ENCODE measurements at regions not wholly inside any gene's neighbourhood (a gene's known extent, or its start where the extent isn't known, plus 50 kb on each side); places are given as distances from the start of the nearest gene placed in this dataset.
"Not testable (repeated sequence)": the region's sequence is repeated elsewhere in the genome, so short reads cannot be mapped to it uniquely, and the experiment has no call there.

GRCh38 chr5:82586661-82587310 lies 308.6 kb upstream of the RPS23 start:
- no peak overlapping the region for H3K27ac Mint-ChIP-seq

GRCh38 chr5:82586181-82586580 lies 308.0 kb upstream of the RPS23 start:
- Mint-ChIP-seq H3K9me3 (peaks cover 26% of the 10 kb centered on the region), H3K36me3 (no peaks in the 10 kb centered on the region), H3K27ac (no peak overlapping the region), H3K27me3 (no peaks in the 10 kb centered on the region), H3K4me3 (no peak overlapping the region), H3K4me1 (ENCODE audit: unreplicated experiment) (peaks cover 15% of the 10 kb centered on the region)
- no peak for TF ChIP-seq CTCF (conservative IDR thresholded peaks at IDR 0.05)
- no peak for DNase-seq (ENCODE audit: extremely low spot score, unreplicated experiment)

More at GRCh38 chr5:82586661-82587310, 308.6 kb upstream of the RPS23 start:
- no peak for TF ChIP-seq CTCF (conservative IDR thresholded peaks at IDR 0.05)
- H3K4me3 Mint-ChIP-seq, result no peak overlapping the region
- H3K36me3 Mint-ChIP-seq, result no peaks in the 10 kb centered on the region
- H3K4me1 Mint-ChIP-seq (ENCODE audit: unreplicated experiment), result peaks cover 15% of the 10 kb centered on the region
- H3K9me3 Mint-ChIP-seq, result peaks cover 22% of the 10 kb centered on the region
- no peak for DNase-seq (ENCODE audit: extremely low spot score, unreplicated experiment)
- no peaks in the 10 kb centered on the region for H3K27me3 Mint-ChIP-seq

GRCh38 chr5:82584631-82585030 lies 306.5 kb upstream of the RPS23 start:
- no peak for DNase-seq (ENCODE audit: extremely low spot score, unreplicated experiment)
- Mint-ChIP-seq H3K9me3 (peaks cover 23% of the 10 kb centered on the region), H3K27ac (no peak overlapping the region), H3K4me3 (no peak overlapping the region), H3K4me1 (ENCODE audit: unreplicated experiment) (peaks cover 15% of the 10 kb centered on the region), H3K27me3 (no peaks in the 10 kb centered on the region), H3K36me3 (no peaks in the 10 kb centered on the region)
- no peak for TF ChIP-seq CTCF (conservative IDR thresholded peaks at IDR 0.05)

GRCh38 chr5:82583331-82583730 lies 305.2 kb upstream of the RPS23 start:
- H3K27me3 Mint-ChIP-seq; DNase-seq (ENCODE audit: extremely low spot score, unreplicated experiment); H3K4me3 Mint-ChIP-seq; H3K27ac Mint-ChIP-seq; H3K36me3 Mint-ChIP-seq: not testable (repeated sequence)
- H3K9me3 Mint-ChIP-seq, result peaks cover 23% of the 10 kb centered on the region
- H3K4me1 Mint-ChIP-seq (ENCODE audit: unreplicated experiment), result peaks cover 15% of the 10 kb centered on the region

GRCh38 chr5:82564963-82565362 lies 286.8 kb upstream of the RPS23 start:
- H3K9me3 Mint-ChIP-seq, result peaks cover 5% of the 10 kb centered on the region
- H3K4me3 Mint-ChIP-seq, result no peak overlapping the region
- H3K4me1 Mint-ChIP-seq (ENCODE audit: unreplicated experiment), result no peaks in the 10 kb centered on the region
- H3K27me3 Mint-ChIP-seq, result no peaks in the 10 kb centered on the region
- DNase-seq (ENCODE audit: extremely low spot score, unreplicated experiment), result no peak
- H3K36me3 Mint-ChIP-seq, result no peaks in the 10 kb centered on the region
- H3K27ac Mint-ChIP-seq, result no peak overlapping the region
- TF ChIP-seq CTCF (conservative IDR thresholded peaks at IDR 0.05), result no peak

GRCh38 chr5:82563745-82564144 lies 285.6 kb upstream of the RPS23 start:
- DNase-seq (ENCODE audit: extremely low spot score, unreplicated experiment), result no peak
- Mint-ChIP-seq H3K27ac (no peak overlapping the region), H3K9me3 (peaks cover 5% of the 10 kb centered on the region), H3K36me3 (no peaks in the 10 kb centered on the region), H3K27me3 (no peaks in the 10 kb centered on the region), H3K4me1 (ENCODE audit: unreplicated experiment) (no peaks in the 10 kb centered on the region), H3K4me3 (no peak overlapping the region)
- no peak for TF ChIP-seq CTCF (conservative IDR thresholded peaks at IDR 0.05)

Measured in type B pancreatic cell (in vitro differentiated cells).